ENCODE measurements at regions not wholly inside any gene's neighbourhood (a gene's known extent, or its start where the extent isn't known, plus 50 kb on each side); places are given as distances from the start of the nearest gene placed in this dataset.
A peak's percentile ranks its signal among the peaks of the same experiment; 100 is the strongest.
"Not testable (repeated sequence)": the region's sequence is repeated elsewhere in the genome, so short reads cannot be mapped to it uniquely, and the experiment has no call there.

- DNase-seq (ENCODE audit: low read depth), result no peak
These were observed 75.3 kb upstream of the SYT10 start for GRCh38 chr12:33514893-33515292.

- no peak for DNase-seq (ENCODE audit: low read depth)
These were observed 79.9 kb upstream of the SYT10 start for GRCh38 chr12:33519566-33519965.

GRCh38 chr12:33520505-33521302 is 81.1 kb upstream of the SYT10 start:
- DNase-seq (ENCODE audit: low read depth), result not testable (repeated sequence)

- no peak for DNase-seq (ENCODE audit: low read depth)
These were observed 89.4 kb upstream of the SYT10 start for GRCh38 chr12:33529031-33529430.

- DNase-seq (ENCODE audit: low read depth), result no peak
These were observed 90.2 kb upstream of the SYT10 start for GRCh38 chr12:33529810-33530209.

GRCh38 chr12:33531261-33531660 is 91.6 kb upstream of the SYT10 start:
- DNase-seq (ENCODE audit: low read depth), result no peak

- no peak for DNase-seq (ENCODE audit: low read depth)
These were observed 93.9 kb upstream of the SYT10 start for GRCh38 chr12:33533527-33533926.

- DNase-seq (ENCODE audit: low read depth), result no peak
These were observed 96.8 kb upstream of the SYT10 start for GRCh38 chr12:33536431-33536830.

- no peak for DNase-seq (ENCODE audit: low read depth)
These were observed 106.4 kb upstream of the SYT10 start for GRCh38 chr12:33546004-33546403.

GRCh38 chr12:33547084-33547483 is 107.5 kb upstream of the SYT10 start:
- no peak for DNase-seq (ENCODE audit: low read depth)

- DNase-seq (ENCODE audit: low read depth), result not testable (repeated sequence)
These were observed 110.6 kb upstream of the SYT10 start for GRCh38 chr12:33550214-33550613.

GRCh38 chr12:33551006-33551405 is 111.4 kb upstream of the SYT10 start:
- no peak for DNase-seq (ENCODE audit: low read depth)

- no peak for DNase-seq (ENCODE audit: low read depth)
These were observed 115.5 kb upstream of the SYT10 start for GRCh38 chr12:33555128-33555527.

GRCh38 chr12:33560653-33561208 is 121.1 kb upstream of the SYT10 start:
- no peak for DNase-seq (ENCODE audit: low read depth)

- DNase-seq (ENCODE audit: low read depth), result no peak
These were observed 122.8 kb upstream of the SYT10 start for GRCh38 chr12:33562401-33562800.

- DNase-seq (ENCODE audit: low read depth), result no peak
These were observed 126.8 kb upstream of the SYT10 start for GRCh38 chr12:33566403-33566802.

GRCh38 chr12:33575346-33575745 is 135.7 kb upstream of the SYT10 start:
- no peak for DNase-seq (ENCODE audit: low read depth)

- no peak for DNase-seq (ENCODE audit: low read depth)
These were observed 142.0 kb upstream of the SYT10 start for GRCh38 chr12:33581613-33582122.

- DNase-seq (ENCODE audit: low read depth), result no peak
These were observed 147.0 kb upstream of the SYT10 start for GRCh38 chr12:33586576-33586975.

- no peak for DNase-seq (ENCODE audit: low read depth)
These were observed 147.7 kb upstream of the SYT10 start for GRCh38 chr12:33587354-33587753.

- DNase-seq (ENCODE audit: low read depth), result peak; percentile 1
These were observed 148.4 kb upstream of the SYT10 start for GRCh38 chr12:33587784-33588712.

GRCh38 chr12:33588725-33589405 is 149.2 kb upstream of the SYT10 start:
- no peak for DNase-seq (ENCODE audit: low read depth)
